ENCODE measurements at regions not wholly inside any gene's neighbourhood (a gene's known extent, or its start where the extent isn't known, plus 50 kb on each side); places are given as distances from the start of the nearest gene placed in this dataset.

- no peak for TF ChIP-seq CTCF (IDR thresholded peaks at IDR 0.05)
- no peak for TF ChIP-seq POLR2A (IDR thresholded peaks at IDR 0.05)
These were observed 1312.6 kb downstream of the ROBO1 start for GRCh38 chr3:78455166-78455565.

Data from adrenal gland (tissue), 5 donors.